Mucosa of stomach (tissue), 1 donor: ENCODE measurements at regions not wholly inside any gene's neighbourhood (a gene's known extent, or its start where the extent isn't known, plus 50 kb on each side); places are given as distances from the start of the nearest gene placed in this dataset.

ENCODE experiments used
- H3K27me3 ChIP-seq: one replicate; pipeline ENCODE4 v1.7.0; 2013; ENCODE audit warnings: mild to moderate bottlenecking, low read length; ENCODE audit not compliant: control insufficient read depth, insufficient read depth
- H3K36me3 ChIP-seq: one replicate; pipeline ENCODE4 v1.7.0; 2013; ENCODE audit warnings: low read length; ENCODE audit not compliant: control insufficient read depth, insufficient read depth
- H3K4me1 ChIP-seq: one replicate; pipeline ENCODE4 v1.7.0; 2013; ENCODE audit warnings: mild to moderate bottlenecking, low read length; ENCODE audit not compliant: control insufficient read depth, insufficient read depth
- H3K4me3 ChIP-seq: one replicate; pipeline ENCODE4 v1.7.0; 2013; ENCODE audit warnings: low read length
- H3K9ac ChIP-seq: one replicate; pipeline ENCODE4 v1.7.0; 2013; ENCODE audit warnings: mild to moderate bottlenecking, low read length, moderate library complexity
- H3K9me3 ChIP-seq: one replicate; pipeline ENCODE4 v1.7.0; 2013; ENCODE audit warnings: mild to moderate bottlenecking, low read length, moderate library complexity; ENCODE audit not compliant: control insufficient read depth
- donor health status: Pancreatic carcinoma.

DNA sequence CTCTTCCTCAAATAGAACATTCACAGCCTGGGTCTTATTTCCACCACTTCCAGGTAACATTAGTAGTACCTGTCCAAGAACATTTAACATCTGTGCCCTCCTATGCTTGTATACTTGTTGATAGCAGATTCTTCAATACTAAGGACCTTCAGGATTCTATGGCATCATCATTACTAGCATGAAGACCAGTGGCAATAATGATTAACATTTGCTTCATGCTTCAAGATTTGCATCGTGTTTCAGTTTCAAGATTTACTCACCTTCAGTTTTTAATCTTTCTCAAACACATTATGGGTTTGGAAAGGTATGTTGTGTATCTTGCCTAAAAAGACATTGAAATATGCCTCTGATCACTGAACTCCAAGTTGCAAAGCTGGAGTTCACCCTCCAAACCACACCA is 412.8 kb upstream of the NRSN1 start:
- Histone ChIP-seq H3K9ac (no peak overlapping the region), H3K9me3 (no peaks in the 10 kb centered on the region), H3K27me3 (no peaks in the 10 kb centered on the region), H3K4me1 (no peaks in the 10 kb centered on the region), H3K36me3 (no peaks in the 10 kb centered on the region), H3K4me3 (no peak overlapping the region)

DNA sequence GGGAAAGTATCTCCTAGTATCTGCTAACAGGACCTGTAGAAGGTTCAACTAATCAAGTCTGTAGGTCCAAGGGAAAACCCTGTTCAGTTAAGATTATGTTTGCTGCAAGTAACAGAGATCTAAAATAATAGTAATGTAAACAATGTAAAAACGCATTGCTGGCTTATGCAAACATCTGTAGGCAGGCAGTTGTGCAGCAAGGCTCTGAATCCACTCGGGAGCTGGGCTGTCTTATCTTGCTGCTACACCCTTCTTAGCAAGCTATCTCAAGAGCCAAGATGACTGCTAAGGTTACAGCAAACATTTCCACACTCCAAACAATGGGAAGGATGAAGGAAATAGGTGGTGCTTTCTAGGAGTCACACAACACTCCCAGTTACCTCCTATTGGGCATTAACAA is 397.3 kb upstream of the NRSN1 start:
- Histone ChIP-seq H3K9ac (no peak overlapping the region), H3K4me1 (peaks cover 6% of the 10 kb centered on the region), H3K27me3 (no peaks in the 10 kb centered on the region), H3K4me3 (no peak overlapping the region), H3K36me3 (no peaks in the 10 kb centered on the region), H3K9me3 (no peaks in the 10 kb centered on the region)

DNA sequence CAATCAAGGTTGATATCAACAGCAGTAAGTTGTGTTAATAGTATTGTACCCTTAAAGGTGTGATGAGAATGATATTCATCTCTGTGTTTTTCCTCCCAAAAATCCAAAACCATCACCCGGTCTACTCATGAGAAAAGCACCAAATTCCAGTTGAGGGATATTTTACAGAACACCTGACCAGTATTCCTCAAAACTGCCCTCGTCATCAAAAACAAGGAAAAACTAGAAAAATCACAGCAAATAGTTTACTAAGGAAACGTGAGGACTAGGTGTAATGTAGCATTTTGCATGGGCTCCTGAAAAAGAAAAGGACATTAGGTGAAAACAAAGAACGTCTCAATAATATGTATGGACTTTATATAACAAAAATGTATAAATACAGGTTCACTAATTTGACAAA is 394.4 kb upstream of the NRSN1 start:
- Histone ChIP-seq H3K4me1 (peaks cover 6% of the 10 kb centered on the region), H3K27me3 (no peaks in the 10 kb centered on the region), H3K9me3 (no peaks in the 10 kb centered on the region), H3K9ac (no peak overlapping the region), H3K36me3 (no peaks in the 10 kb centered on the region), H3K4me3 (no peak overlapping the region)

DNA sequence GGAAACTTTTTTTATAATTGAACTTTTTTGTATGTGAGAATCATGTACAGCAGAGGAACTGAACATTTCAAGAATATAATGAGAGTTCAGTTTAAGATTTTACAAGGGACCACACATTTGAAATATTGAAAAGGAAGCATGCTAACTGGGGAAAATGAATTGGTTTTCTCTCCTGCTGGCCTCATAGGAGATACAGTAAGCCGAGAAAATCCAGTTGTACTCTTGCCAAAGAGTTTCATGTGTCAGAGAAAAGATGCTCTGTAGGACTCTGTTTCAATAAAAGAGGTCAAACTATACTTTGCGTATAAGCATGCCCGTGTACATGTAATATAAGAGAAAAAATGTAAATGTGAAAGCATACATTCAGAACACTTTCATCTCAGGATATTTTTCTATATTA is 393.5 kb upstream of the NRSN1 start:
- Histone ChIP-seq H3K9me3 (no peaks in the 10 kb centered on the region), H3K27me3 (no peaks in the 10 kb centered on the region), H3K4me1 (peaks cover 6% of the 10 kb centered on the region), H3K9ac (no peak overlapping the region), H3K4me3 (no peak overlapping the region), H3K36me3 (no peaks in the 10 kb centered on the region)

DNA sequence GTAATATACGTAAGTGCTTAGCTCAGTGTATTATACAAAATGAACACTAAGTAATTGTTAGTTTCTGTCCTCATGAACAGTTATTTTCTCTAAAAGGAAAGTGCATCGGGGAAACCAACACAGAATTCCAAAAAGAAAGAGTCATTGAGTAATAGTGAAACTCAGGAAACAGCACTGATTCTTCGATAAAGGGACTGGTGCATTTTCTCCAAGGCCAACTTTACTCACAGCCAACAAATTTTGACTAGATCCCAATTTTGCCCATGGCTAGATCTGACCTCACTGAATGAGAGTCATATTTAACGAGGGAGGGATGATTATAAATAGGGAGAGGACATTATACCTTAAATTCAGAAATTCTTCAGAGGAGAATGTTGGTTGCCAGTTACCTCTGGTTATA is 390.9 kb upstream of the NRSN1 start:
- Histone ChIP-seq H3K36me3 (no peaks in the 10 kb centered on the region), H3K27me3 (no peaks in the 10 kb centered on the region), H3K9ac (no peak overlapping the region), H3K4me3 (no peak overlapping the region), H3K9me3 (no peaks in the 10 kb centered on the region), H3K4me1 (peaks cover 4% of the 10 kb centered on the region)

DNA sequence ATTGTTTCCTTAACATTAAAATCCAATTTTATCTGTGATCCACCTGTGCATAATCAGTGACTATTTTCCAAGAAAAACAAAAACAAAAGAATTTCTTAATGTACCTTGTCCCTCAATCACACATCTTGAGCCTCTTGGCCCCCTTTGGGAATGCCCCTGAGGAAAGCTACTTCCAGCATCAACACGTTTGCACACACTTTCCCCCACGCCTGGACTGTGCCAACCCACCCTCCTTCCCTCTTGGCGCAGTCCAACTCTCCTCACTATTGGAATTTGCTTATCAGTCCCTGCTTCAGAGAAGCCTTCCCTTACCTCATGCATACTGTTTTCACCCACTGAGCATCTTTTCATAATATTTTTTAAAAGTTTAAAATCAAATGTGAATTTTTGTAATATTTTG is 389.4 kb upstream of the NRSN1 start:
- Histone ChIP-seq H3K9me3 (no peaks in the 10 kb centered on the region), H3K4me1 (no peaks in the 10 kb centered on the region), H3K27me3 (no peaks in the 10 kb centered on the region), H3K36me3 (no peaks in the 10 kb centered on the region), H3K4me3 (no peak overlapping the region), H3K9ac (no peak overlapping the region)

DNA sequence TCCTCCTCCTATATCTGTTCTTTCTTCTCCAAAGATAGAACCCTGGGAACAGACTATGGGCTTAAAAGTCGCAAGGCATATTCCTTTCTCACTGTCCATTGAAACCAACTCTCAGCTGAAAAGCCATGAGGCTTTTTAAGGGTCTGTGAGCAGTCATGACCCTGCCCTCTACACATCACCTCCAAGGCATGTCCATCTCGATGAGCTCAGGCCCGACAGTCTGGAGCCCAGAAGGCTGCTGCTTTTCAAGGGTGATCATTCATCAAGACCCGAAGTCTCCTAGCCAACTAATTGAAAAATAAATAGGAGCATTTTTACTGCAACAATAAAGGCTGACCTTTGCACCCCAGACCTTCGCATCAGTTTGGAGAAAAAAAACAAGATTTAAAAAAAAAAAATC is 378.8 kb upstream of the NRSN1 start:
- H3K27me3 ChIP-seq = no peaks in the 10 kb centered on the region
- no peaks in the 10 kb centered on the region for H3K9me3 ChIP-seq
- no peaks in the 10 kb centered on the region for H3K36me3 ChIP-seq

DNA sequence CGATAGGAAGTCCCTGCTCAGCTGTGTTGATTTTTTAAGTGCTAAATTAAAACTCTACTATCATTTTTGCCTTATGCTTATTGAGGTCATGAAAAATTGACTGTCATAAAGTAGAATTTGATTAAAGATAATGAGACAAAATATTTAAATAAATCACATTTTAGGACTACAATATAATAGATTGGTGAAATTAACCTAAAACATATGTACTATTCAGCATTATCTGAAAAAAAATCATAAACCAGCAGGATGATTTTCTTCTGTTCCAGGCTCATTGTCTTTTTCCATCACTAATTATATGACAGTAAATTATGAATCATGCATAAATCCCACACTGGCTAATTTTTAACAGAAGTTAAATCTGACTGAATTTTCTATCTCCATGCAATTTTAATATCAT is 373.6 kb upstream of the NRSN1 start:
- no peaks in the 10 kb centered on the region for H3K9me3 ChIP-seq
- H3K9ac ChIP-seq = no peak overlapping the region
- no peak overlapping the region for H3K4me3 ChIP-seq
- H3K4me1 ChIP-seq = no peaks in the 10 kb centered on the region
- no peaks in the 10 kb centered on the region for H3K27me3 ChIP-seq
- no peaks in the 10 kb centered on the region for H3K36me3 ChIP-seq

More for the DNA sequence above, 378.8 kb upstream of the NRSN1 start:
- Histone ChIP-seq H3K9ac (no peak overlapping the region), H3K4me1 (no peaks in the 10 kb centered on the region), H3K4me3 (no peak overlapping the region)

DNA sequence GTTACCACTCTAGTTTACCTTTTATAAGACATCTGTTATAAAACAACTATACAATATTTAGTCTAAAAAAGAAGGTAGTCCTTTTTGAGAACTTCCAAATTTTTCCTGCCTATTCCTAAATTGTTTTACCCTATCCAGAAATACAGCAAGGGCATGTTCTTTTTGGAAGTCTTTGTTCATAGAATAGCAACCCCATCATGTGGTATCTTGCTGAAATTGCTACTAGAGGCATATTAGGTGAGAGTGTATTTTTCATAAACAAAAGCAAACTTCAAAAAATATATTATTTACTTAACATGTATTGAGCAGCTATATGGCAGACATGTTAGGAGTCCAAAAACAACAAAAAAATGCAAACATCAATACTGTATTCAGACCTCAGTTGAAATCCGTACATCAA is 371.8 kb upstream of the NRSN1 start:
- Histone ChIP-seq H3K27me3 (no peaks in the 10 kb centered on the region), H3K36me3 (no peaks in the 10 kb centered on the region), H3K4me1 (no peaks in the 10 kb centered on the region), H3K9ac (no peak overlapping the region), H3K9me3 (no peaks in the 10 kb centered on the region), H3K4me3 (no peak overlapping the region)

DNA sequence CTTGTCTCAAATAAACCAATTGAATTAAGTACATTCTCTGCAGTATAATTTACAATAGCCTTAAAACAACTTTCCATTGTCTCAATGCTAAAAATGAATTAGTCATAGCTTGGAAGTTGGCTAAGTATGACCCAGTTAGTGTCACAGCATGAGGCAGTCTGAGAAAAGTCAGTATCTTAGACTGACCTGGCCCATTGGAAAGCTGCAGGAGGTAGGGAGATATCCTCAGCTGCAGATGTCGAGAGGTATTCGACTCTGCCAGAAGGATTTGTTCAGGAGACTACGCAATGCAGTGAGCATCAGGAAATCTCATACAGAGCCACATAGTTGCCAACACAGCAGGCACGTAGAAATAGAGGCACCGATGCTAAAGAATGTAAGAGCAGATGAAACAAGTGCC is 350.9 kb upstream of the NRSN1 start:
- H3K9ac ChIP-seq = no peak overlapping the region
- H3K27me3 ChIP-seq = no peaks in the 10 kb centered on the region
- no peak overlapping the region for H3K4me3 ChIP-seq
- no peaks in the 10 kb centered on the region for H3K4me1 ChIP-seq
- no peaks in the 10 kb centered on the region for H3K9me3 ChIP-seq
- H3K36me3 ChIP-seq = no peaks in the 10 kb centered on the region

DNA sequence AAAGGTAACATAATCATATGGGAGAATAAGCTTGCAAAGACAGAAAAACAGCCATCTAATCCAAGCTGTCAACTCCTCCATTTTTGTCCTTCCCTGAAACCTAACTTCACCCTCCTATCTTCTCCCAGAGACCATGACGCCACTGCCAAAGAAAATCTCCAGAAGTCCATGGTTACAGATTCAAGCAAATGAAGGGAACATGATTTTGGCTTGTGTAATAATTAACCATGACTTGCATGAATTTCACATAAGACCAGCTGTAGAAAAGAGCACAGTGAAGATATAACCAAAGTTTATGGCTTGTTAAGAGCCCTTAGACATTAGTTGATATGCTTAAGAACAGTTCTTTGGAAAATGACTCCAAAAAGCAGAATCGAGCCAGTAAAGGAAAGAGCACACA is 342.1 kb upstream of the NRSN1 start:
- no peaks in the 10 kb centered on the region for H3K9me3 ChIP-seq
- no peaks in the 10 kb centered on the region for H3K27me3 ChIP-seq
- H3K36me3 ChIP-seq = no peaks in the 10 kb centered on the region
- no peaks in the 10 kb centered on the region for H3K4me1 ChIP-seq
- H3K4me3 ChIP-seq = no peak overlapping the region
- no peak overlapping the region for H3K9ac ChIP-seq

DNA sequence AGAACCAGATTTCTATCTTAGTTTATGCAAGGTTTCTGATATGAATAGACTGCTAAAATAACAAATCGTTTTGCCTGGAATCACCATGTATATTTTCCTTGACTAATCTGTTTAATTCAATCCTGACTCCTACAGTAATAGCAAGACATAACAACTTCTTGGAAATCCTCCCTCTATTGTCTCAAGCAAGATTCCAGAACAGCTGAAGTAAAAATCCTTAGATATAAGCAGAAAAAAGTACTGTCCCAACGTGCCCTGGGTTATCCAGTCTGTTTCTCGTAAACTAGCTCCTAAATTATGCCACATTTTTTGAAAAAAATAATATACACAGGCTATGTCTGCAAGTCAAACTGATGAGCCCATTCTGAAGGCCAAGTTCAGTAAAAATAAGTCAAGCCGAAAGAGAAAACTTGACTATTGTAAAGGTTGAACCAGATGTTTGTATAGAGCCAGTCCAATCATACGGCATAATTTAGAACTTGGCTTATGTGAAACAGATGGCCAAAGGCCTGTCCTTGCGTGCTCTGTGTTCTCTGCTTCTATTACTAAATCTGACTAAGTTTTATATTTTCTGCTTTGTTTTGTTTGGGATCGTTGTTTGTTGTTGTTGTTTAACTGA is 341.6 kb upstream of the NRSN1 start:
- Histone ChIP-seq H3K4me1 (no peaks in the 10 kb centered on the region), H3K4me3 (no peak overlapping the region), H3K27me3 (no peaks in the 10 kb centered on the region), H3K9ac (no peak overlapping the region), H3K9me3 (no peaks in the 10 kb centered on the region), H3K36me3 (no peaks in the 10 kb centered on the region)

DNA sequence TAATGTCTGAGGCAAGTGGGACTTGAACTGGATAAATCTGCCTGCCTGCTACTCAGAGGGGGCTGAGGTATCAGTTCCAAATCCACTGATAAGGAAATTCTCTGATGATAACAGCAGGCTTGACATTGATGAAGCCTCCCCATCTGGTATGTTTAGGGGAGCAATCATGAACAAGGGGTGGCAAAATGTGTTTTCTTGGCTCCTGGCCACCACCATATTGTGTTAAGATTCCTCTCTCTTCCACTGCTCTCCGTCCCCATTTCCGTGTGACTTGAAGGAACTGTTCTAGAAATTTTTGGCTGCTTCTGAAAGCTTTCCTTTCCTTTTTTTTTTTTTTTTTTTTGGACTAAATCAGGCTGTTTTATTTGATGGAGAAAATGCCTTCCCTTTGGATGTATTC is 335.3 kb upstream of the NRSN1 start:
- Histone ChIP-seq H3K27me3 (no peaks in the 10 kb centered on the region), H3K4me3 (no peak overlapping the region), H3K9me3 (no peaks in the 10 kb centered on the region), H3K36me3 (no peaks in the 10 kb centered on the region), H3K4me1 (no peaks in the 10 kb centered on the region), H3K9ac (no peak overlapping the region)
